VCaP (cell line): ENCODE measurements at regions not wholly inside any gene's neighbourhood (a gene's known extent, or its start where the extent isn't known, plus 50 kb on each side); places are given as distances from the start of the nearest gene placed in this dataset.

Experiments used
- H3K27ac ChIP-seq: fragments of 450-650 bp; 2 replicates; pipeline ENCODE4 v1.5.1; 2017
- CTCF ChIP-seq: fragments of 450-650 bp; conservative IDR thresholded peaks from 2 replicates; pipeline ENCODE4 v1.5.1; 2017; ENCODE audit warnings: mild to moderate bottlenecking, moderate library complexity

DNA sequence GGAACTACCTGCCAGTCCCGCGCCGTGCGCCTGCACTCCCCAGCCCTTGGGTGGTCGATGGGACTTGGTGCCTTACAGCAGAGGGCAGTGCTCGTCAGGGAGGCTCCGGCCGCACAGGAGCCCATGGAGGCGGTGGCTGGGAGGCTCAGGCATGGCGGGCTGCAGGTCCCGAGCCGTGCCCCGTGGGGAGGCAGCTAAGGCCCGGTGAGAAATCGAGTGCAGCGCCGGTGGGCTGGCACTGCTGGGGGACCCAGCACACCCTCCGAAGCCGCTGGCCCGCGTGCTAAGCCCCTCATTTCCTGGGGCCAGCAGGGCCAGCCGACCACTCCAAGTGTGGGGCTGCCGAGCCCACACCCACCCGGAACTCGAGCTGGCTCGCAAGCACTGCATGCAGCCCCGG, 580.2 kb downstream of the ZIC1 start:
- no peak for TF ChIP-seq CTCF
- no peak overlapping the region for H3K27ac ChIP-seq

DNA sequence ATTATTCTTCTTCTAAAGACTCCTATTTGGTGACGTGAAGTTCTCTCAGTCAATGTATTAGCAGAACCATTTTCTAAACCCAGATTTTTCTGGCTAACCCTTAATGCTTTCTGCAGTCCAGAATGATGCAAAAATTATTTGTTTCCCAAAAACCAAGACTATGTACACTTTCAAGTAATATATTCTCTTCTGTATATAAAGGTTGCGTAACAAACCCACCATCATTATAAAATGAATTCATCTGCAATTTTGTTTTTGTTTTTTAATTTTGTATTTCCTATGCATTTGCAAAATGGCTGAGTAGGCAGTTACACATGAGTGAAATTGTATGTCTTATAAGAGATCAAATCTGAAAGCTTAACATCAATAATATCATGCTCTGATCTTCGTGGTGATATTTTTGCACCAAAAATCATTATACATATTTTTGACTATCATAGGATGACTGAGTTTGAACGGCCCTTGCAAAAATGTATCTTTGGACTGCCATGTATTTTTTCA, 593.6 kb downstream of the ZIC1 start:
- TF ChIP-seq CTCF, result no peak
- H3K27ac ChIP-seq, result no peak overlapping the region

DNA sequence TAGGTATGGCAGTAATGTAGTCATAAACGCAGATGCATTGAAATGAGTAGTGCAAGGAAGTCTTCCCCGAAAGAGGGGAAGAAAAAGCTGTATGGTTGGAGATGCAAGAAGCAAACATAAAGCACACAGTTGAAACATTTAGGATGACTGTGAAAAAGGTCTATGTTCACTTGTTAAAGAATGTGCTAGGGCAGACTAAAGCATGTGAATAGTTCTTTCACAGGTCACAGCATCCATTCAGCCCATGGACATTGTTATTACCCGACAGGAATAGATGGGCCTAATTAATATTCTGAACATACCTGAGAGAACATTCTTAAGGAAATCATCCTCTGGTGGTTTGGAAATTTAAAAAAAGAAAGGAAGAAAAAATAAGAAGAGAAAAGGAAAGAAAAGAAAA, 595.2 kb downstream of the ZIC1 start:
- no peak overlapping the region for H3K27ac ChIP-seq
- no peak for TF ChIP-seq CTCF

DNA sequence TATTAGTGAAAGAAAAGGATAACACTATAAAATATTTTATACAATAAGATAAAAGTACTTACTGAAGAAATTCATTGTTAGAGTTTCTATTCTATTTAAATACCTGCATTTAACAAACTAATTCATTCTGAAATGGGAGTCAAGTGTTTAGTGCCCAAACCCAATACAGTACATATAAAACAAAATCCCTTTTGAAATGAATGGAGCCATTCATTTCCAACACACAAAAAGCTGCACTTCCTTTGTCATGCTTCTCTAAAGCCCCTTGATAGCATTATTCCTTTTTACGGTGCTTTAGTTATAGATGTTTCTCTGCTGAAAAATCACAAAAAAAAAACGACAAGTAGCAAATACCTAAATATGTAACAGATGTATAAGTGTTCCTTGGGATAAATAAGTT, 596.3 kb downstream of the ZIC1 start:
- no peak for TF ChIP-seq CTCF
- H3K27ac ChIP-seq, result no peak overlapping the region

DNA sequence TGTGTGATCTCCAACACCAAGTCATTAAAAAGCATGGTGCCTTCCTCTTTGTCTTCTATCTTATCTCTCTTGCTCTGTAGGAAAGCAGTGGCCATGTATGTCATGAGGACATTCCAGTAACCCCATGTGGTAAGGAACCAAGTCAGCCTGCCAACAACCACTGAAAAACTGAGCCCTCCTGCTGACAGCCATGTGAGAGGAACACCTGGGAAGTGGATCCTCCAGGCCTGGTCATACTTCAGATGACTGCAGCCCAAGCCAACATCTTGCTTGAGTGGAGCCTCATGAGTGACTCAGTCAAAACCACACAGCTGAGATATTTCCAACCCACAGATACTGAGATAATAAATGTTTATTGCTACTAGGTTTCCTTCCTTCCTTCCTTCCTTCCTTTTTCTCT, 597.3 kb downstream of the ZIC1 start:
- no peak for TF ChIP-seq CTCF
- no peak overlapping the region for H3K27ac ChIP-seq

DNA sequence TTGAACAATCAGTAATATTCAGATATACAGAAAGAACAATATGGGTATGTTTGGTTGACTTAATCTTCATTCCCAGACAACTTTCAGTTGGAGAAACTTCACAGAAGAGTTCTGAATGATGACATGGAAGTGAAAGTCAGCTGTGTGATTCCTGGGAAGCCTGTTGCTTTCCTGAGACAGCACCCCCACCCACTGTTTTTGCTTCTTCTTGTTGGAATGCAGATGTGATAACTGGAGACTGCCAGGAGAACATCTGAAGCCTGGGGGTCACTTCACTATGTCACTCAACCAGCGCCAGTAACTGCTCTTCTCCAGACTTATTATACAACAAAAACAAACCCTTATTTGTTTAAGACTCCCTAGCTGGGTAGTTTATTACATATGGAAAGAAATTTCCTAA, 599.4 kb downstream of the ZIC1 start:
- H3K27ac ChIP-seq, result no peak overlapping the region
- no peak for TF ChIP-seq CTCF

DNA sequence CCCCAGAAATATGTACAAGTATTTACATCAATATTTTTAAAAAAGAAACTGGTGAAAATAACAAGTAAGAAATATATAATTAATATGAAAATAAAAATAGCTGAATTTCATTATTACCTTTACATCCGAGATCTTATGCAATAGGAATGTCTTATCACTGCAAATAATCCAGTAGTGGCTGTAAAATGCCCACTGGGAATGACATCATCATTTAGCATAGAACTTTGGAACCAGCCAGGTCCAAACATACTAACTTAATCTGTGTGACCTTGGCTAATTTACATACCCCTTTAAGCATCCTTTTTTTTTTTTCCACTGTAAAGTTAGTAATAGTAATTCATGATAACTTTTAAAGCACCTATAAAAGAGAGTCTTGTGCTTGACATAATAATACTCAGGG, 611.7 kb downstream of the ZIC1 start:
- H3K27ac ChIP-seq, result no peak overlapping the region
- no peak for TF ChIP-seq CTCF

DNA sequence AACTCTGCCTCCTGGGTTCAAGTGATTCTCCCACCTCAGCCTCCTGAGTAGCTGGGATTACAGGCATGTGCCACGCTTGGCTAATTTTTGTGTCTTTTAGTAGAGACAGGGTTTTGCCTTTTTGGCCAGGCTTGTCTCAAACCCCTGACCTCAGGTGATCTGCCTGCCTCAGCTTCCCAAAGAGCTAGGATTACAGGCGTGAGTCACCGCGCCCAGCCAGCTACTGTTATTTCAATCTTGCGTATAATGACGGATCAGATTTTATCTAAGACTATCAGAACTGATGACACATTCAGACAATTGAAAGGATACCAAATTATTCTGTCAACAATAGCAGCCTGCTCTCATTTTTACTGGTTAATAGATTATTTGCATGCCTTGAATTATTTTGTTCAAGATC, 612.2 kb downstream of the ZIC1 start:
- H3K27ac ChIP-seq, result no peak overlapping the region
- no peak for TF ChIP-seq CTCF
